OCI-LY1 (cell line): ENCODE measurements at regions not wholly inside any gene's neighbourhood (a gene's known extent, or its start where the extent isn't known, plus 50 kb on each side); places are given as distances from the start of the nearest gene placed in this dataset.

Experiments used
- H2AFZ ChIP-seq: fragments of 200-600 bp; sonication (generic), shearing (Covaris generic); 2 replicates; pipeline ENCODE4 v1.6.0; 2014; ENCODE audit warnings: antibody characterized with exemption, mild to moderate bottlenecking, low read length
- H3F3A ChIP-seq: fragments of 200-600 bp; sonication (generic), shearing (Covaris generic); 2 replicates; pipeline ENCODE4 v1.6.0; 2014; ENCODE audit warnings: mild to moderate bottlenecking, antibody characterized with exemption, low read length, moderate library complexity; ENCODE audit not compliant: insufficient read depth
- H3K27ac ChIP-seq: fragments of 200-600 bp; sonication (generic); 2 replicates; pipeline ENCODE4 v1.5.1; 2014; ENCODE audit warnings: low read length, mixed run types, mild to moderate bottlenecking, low read depth; ENCODE audit not compliant: poor library complexity, severe bottlenecking
- H3K27me3 ChIP-seq: fragments of 200-600 bp; sonication (generic); 2 replicates; pipeline ENCODE4 v1.6.0; 2014; ENCODE audit warnings: antibody characterized with exemption, mild to moderate bottlenecking, low read length, moderate library complexity; ENCODE audit not compliant: insufficient read depth
- H3K36me3 ChIP-seq: fragments of 200-600 bp; sonication (generic); 2 replicates; pipeline ENCODE4 v1.6.1; 2014; ENCODE audit warnings: mild to moderate bottlenecking, antibody characterized with exemption, low read length, moderate library complexity, mixed read lengths; ENCODE audit not compliant: insufficient read depth
- H3K4me1 ChIP-seq: fragments of 200-600 bp; sonication (generic); 2 replicates; pipeline ENCODE4 v1.5.1; 2014; ENCODE audit warnings: mild to moderate bottlenecking, low read length, moderate library complexity; ENCODE audit not compliant: insufficient read depth, severe bottlenecking
- H3K4me2 ChIP-seq: fragments of 200-600 bp; sonication (generic), shearing (Covaris generic); 2 replicates; pipeline ENCODE4 v1.6.1; 2014; ENCODE audit warnings: low read length
- H3K4me3 ChIP-seq: fragments of 200-600 bp; sonication (generic); 2 replicates; pipeline ENCODE4 v1.5.1; 2014; ENCODE audit warnings: low read length, low read depth, mild to moderate bottlenecking, mixed read lengths; ENCODE audit not compliant: poor library complexity, severe bottlenecking
- H3K79me2 ChIP-seq: fragments of 200-600 bp; shearing (Covaris generic); 2 replicates; pipeline ENCODE4 v1.6.1; 2016; ENCODE audit warnings: mixed run types, low read length, mixed read lengths; ENCODE audit not compliant: insufficient read depth
- H3K9ac ChIP-seq: fragments of 200-600 bp; sonication (generic), shearing (Covaris generic); 2 replicates; pipeline ENCODE4 v1.6.1; 2014; ENCODE audit warnings: mild to moderate bottlenecking, low read length, mixed read lengths
- H3K9me2 ChIP-seq: fragments of 200-600 bp; sonication (generic), shearing (Covaris generic); 2 replicates; pipeline ENCODE4 v1.6.1; 2014; ENCODE audit warnings: low read depth, mild to moderate bottlenecking, low read length, mixed read lengths
- H3K9me3 ChIP-seq: fragments of 200-600 bp; shearing (Covaris generic); 2 replicates; pipeline ENCODE4 v1.6.1; 2014; ENCODE audit warnings: low read length, mixed read lengths
- H4K20me1 ChIP-seq: fragments of 200-600 bp; sonication (generic), shearing (Covaris generic); 2 replicates; pipeline ENCODE4 v1.6.0; 2016; ENCODE audit warnings: mild to moderate bottlenecking, low read length; ENCODE audit not compliant: insufficient read depth
- CTCF ChIP-seq: fragments of 200-600 bp; sonication (generic), shearing (Covaris generic); IDR thresholded peaks from 2 replicates; pipeline ENCODE4 v1.5.1; 2017; ENCODE audit warnings: mild to moderate bottlenecking, antibody characterized with exemption, low read length, moderate library complexity, mixed read lengths
- EZH2 ChIP-seq: fragments of 200-600 bp; sonication (generic), shearing (Covaris generic); IDR thresholded peaks from 2 replicates; pipeline ENCODE4 v1.8.0; 2017; ENCODE audit warnings: borderline replicate concordance, mixed run types, mild to moderate bottlenecking, antibody characterized with exemption, low read length, moderate library complexity, mixed read lengths

GRCh38 chr11:38246451-38246850 lies 1648.4 kb upstream of the RAG2 start:
- no peak overlapping the region for H3K27ac ChIP-seq

GRCh38 chr11:38226684-38227083 lies 1628.6 kb upstream of the RAG2 start:
- H4K20me1 ChIP-seq, result no peaks in the 10 kb centered on the region
- H3K36me3 ChIP-seq, result no peaks in the 10 kb centered on the region
- H3F3A ChIP-seq, result no peaks in the 10 kb centered on the region
- H3K27me3 ChIP-seq, result no peaks in the 10 kb centered on the region
- 0 out of 2 replicates have a peak, but pooled peaks cover 2% of the 10 kb centered on the region for H3K9me3 ChIP-seq
- no peak overlapping the region for H3K4me3 ChIP-seq
- H3K4me1 ChIP-seq, result no peaks in the 10 kb centered on the region
- H3K4me2 ChIP-seq, result no peak overlapping the region
- no peak overlapping the region for H3K9ac ChIP-seq
- no peaks in the 10 kb centered on the region for H3K79me2 ChIP-seq
- TF ChIP-seq EZH2 (no peak), CTCF (no peak)
- no peak overlapping the region for H3K27ac ChIP-seq
- H3K9me2 ChIP-seq, result no peaks in the 10 kb centered on the region
- H2AFZ ChIP-seq, result no peak overlapping the region

More at GRCh38 chr11:38246451-38246850, 1648.4 kb upstream of the RAG2 start:
- H2AFZ ChIP-seq, result no peak overlapping the region
- H4K20me1 ChIP-seq, result no peaks in the 10 kb centered on the region
- no peaks in the 10 kb centered on the region for H3K36me3 ChIP-seq
- no peaks in the 10 kb centered on the region for H3K79me2 ChIP-seq
- H3K27me3 ChIP-seq, result no peaks in the 10 kb centered on the region
- no peaks in the 10 kb centered on the region; the same call in 1 of the 2 replicates for H3K9me3 ChIP-seq
- no peaks in the 10 kb centered on the region for H3K4me1 ChIP-seq
- H3F3A ChIP-seq, result no peaks in the 10 kb centered on the region
- no peak overlapping the region for H3K4me2 ChIP-seq
- H3K4me3 ChIP-seq, result no peak overlapping the region
- H3K9me2 ChIP-seq, result no peaks in the 10 kb centered on the region
- TF ChIP-seq EZH2 (no peak), CTCF (no peak)
- H3K9ac ChIP-seq, result no peak overlapping the region

- Histone ChIP-seq H2AFZ (no peak overlapping the region), H3K9ac (no peak overlapping the region), H3K79me2 (no peaks in the 10 kb centered on the region), H3K9me3 (no peaks in the 10 kb centered on the region), H3K27ac (no peak overlapping the region), H3K36me3 (no peaks in the 10 kb centered on the region), H3K9me2 (no peaks in the 10 kb centered on the region; the same call in 1 of the 2 replicates), H3F3A (no peaks in the 10 kb centered on the region), H3K4me1 (no peaks in the 10 kb centered on the region), H3K27me3 (no peaks in the 10 kb centered on the region), H4K20me1 (no peaks in the 10 kb centered on the region), H3K4me2 (no peak overlapping the region), H3K4me3 (no peak overlapping the region)
- TF ChIP-seq EZH2 (no peak), CTCF (no peak)
Measured at GRCh38 chr11:38221295-38221694, 1623.3 kb upstream of the RAG2 start.
